GM19467 (cell line): ENCODE measurements at regions not wholly inside any gene's neighbourhood (a gene's known extent, or its start where the extent isn't known, plus 50 kb on each side); places are given as distances from the start of the nearest gene placed in this dataset.
"Not testable (repeated sequence)": the region's sequence is repeated elsewhere in the genome, so short reads cannot be mapped to it uniquely, and the experiment has no call there.

Experiments used
- ATAC-seq: cut with Tn5 transposase; IDR thresholded peaks from one replicate; pipeline ENCODE4 v1.9.1; 2021; ENCODE audit warnings: mild to moderate bottlenecking, moderate library complexity; ENCODE audit not compliant: unreplicated experiment

GRCh38 chr2:226300196-226300886 lies 499.3 kb downstream of the IRS1 start:
- ATAC-seq = no peak

- no peak for ATAC-seq
Measured at GRCh38 chr2:226299771-226300170, 499.8 kb downstream of the IRS1 start.

GRCh38 chr2:226295681-226296080 lies 503.9 kb downstream of the IRS1 start:
- no peak for ATAC-seq

GRCh38 chr2:226295123-226295522 lies 504.5 kb downstream of the IRS1 start:
- ATAC-seq = no peak

GRCh38 chr2:226291281-226291680 lies 508.3 kb downstream of the IRS1 start:
- not testable (repeated sequence) for ATAC-seq

GRCh38 chr2:226286916-226287315 lies 512.7 kb downstream of the IRS1 start:
- no peak for ATAC-seq

GRCh38 chr2:226283796-226284195 lies 515.8 kb downstream of the IRS1 start:
- no peak for ATAC-seq

- ATAC-seq = no peak
Measured at GRCh38 chr2:226282151-226282550, 517.5 kb downstream of the IRS1 start.

GRCh38 chr2:226280136-226280535 lies 519.5 kb downstream of the IRS1 start:
- not testable (repeated sequence) for ATAC-seq

- no peak for ATAC-seq
Measured at GRCh38 chr2:226275215-226275614, 524.4 kb downstream of the IRS1 start.

- ATAC-seq = no peak
Measured at GRCh38 chr2:226274143-226274542, 525.5 kb downstream of the IRS1 start.

- no peak for ATAC-seq
Measured at GRCh38 chr2:226273440-226273839, 526.2 kb downstream of the IRS1 start.

- no peak for ATAC-seq
Measured at GRCh38 chr2:226272435-226272834, 527.2 kb downstream of the IRS1 start.

- no peak for ATAC-seq
Measured at GRCh38 chr2:226270285-226271058, 529.1 kb downstream of the IRS1 start.

GRCh38 chr2:226267516-226268289 lies 531.9 kb downstream of the IRS1 start:
- no peak for ATAC-seq

GRCh38 chr2:226256709-226257376 lies 542.8 kb downstream of the IRS1 start:
- no peak for ATAC-seq

- no peak for ATAC-seq
Measured at GRCh38 chr2:226256237-226256636, 543.4 kb downstream of the IRS1 start.

- ATAC-seq = no peak
Measured at GRCh38 chr2:226251661-226252060, 548.0 kb downstream of the IRS1 start.

- no peak for ATAC-seq
Measured at GRCh38 chr2:226247289-226248275, 552.0 kb downstream of the IRS1 start.

- ATAC-seq = no peak
Measured at GRCh38 chr2:226234187-226234586, 565.4 kb downstream of the IRS1 start.
